Endothelial cell of umbilical vein (primary cell): ENCODE measurements at regions not wholly inside any gene's neighbourhood (a gene's known extent, or its start where the extent isn't known, plus 50 kb on each side); places are given as distances from the start of the nearest gene placed in this dataset.
A peak's percentile ranks its signal among the peaks of the same experiment; 100 is the strongest.

ENCODE experiments used
- BruUV-seq: library from RNA; stranded (reverse); fragments of 400-500 nt; replicated peaks from 2 replicates; lab custom pipeline; 2021; lab: Mats Ljungman, UMichigan
- CTCF ChIA-PET: fragments of 300-600, 350-600 bp; sonication (Branson Sonifier 250); formaldehyde crosslinking; loops from one replicate; lab custom pipeline; 2021; ENCODE audit warnings: antibody characterized with exemption, inconsistent platforms; lab: Charles Lee
- POLR2A ChIA-PET: fragments of 300-600, 350-600 bp; sonication (Branson Sonifier 250); formaldehyde crosslinking; loops from one replicate; lab custom pipeline; 2021; ENCODE audit warnings: antibody characterized with exemption, inconsistent platforms; lab: Charles Lee
- DNase-seq: peaks from one replicate; pipeline ENCODE4 v3.0.0-alpha.2; 2011; ENCODE audit warnings: low read depth, low spot score
- FAIRE-seq: peaks from 2 replicates; lab custom pipeline; 2011; peaks lifted over from hg19 to GRCh38; lab: Jason Lieb, UNC
- H2AFZ ChIP-seq: 2 replicates; pipeline ENCODE4 v1.6.0; 2012; ENCODE audit warnings: low read depth, low read length, control low read depth, inconsistent platforms
- H3K27ac ChIP-seq: 2 replicates; pipeline ENCODE4 v1.5.1; 2011; ENCODE audit warnings: low read depth, mild to moderate bottlenecking, control low read depth, low read length, moderate library complexity; ENCODE audit not compliant: insufficient read depth
- H3K27me3 ChIP-seq, 2 experiments: 2 replicates each; pipeline versions ENCODE4 v1.6.0 to v1.6.1; 2011; ENCODE audit warnings: low read length in 2 of 2, mixed read lengths in 1 of 2; ENCODE audit not compliant: control insufficient read depth in 2 of 2, insufficient read depth in 2 of 2
- H3K36me3 ChIP-seq, 2 experiments: 2 replicates in 1 of 2; 3 replicates in 1 of 2; pipeline ENCODE4 v1.5.1; 2011; ENCODE audit warnings: low read length in 2 of 2, mild to moderate bottlenecking in 1 of 2, moderate library complexity in 1 of 2; ENCODE audit not compliant: control insufficient read depth in 2 of 2, insufficient read depth in 2 of 2; ENCODE audit errors: extremely low read depth in 1 of 2
- H3K4me1 ChIP-seq: 3 replicates; pipeline ENCODE4 v1.5.1; 2011; ENCODE audit warnings: mild to moderate bottlenecking, low read length; ENCODE audit not compliant: control insufficient read depth, insufficient read depth; ENCODE audit errors: extremely low read depth
- H3K4me2 ChIP-seq: 2 replicates; pipeline ENCODE4 v1.6.1; 2011; ENCODE audit warnings: low read length, control low read depth, mixed read lengths; ENCODE audit not compliant: insufficient read depth
- H3K4me3 ChIP-seq, 3 experiments: fragments of 200-600 bp in 1 of 3; sonication (generic), shearing (Covaris generic) in 1 of 3; replicated peaks in 1 of 3; 2 replicates each; pipeline ENCODE4 v1.5.1; 2011 to 2016; ENCODE audit warnings: control low read depth in 3 of 3, low read length in 3 of 3, mild to moderate bottlenecking in 2 of 3, inconsistent platforms in 1 of 3, low read depth in 1 of 3, moderate library complexity in 1 of 3; ENCODE audit not compliant: insufficient read depth in 1 of 3
- H3K79me2 ChIP-seq: 2 replicates; pipeline ENCODE4 v1.6.0; 2012; ENCODE audit warnings: low read length, inconsistent platforms; ENCODE audit not compliant: control insufficient read depth, insufficient read depth
- H3K9ac ChIP-seq: replicated peaks from 2 replicates; pipeline ENCODE3; 2011; ENCODE audit warnings: low read length, control low read depth; ENCODE audit not compliant: insufficient read depth; ENCODE audit errors: extremely low read depth
- H3K9me1 ChIP-seq: replicated peaks from 3 replicates; pipeline ENCODE4 v1.6.0; 2011; ENCODE audit warnings: mild to moderate bottlenecking, low read length; ENCODE audit not compliant: control insufficient read depth, insufficient read depth; ENCODE audit errors: extremely low read depth
- H3K9me3 ChIP-seq: replicated peaks from 2 replicates; pipeline ENCODE4 v1.5.1; 2012; ENCODE audit warnings: low read length, inconsistent platforms; ENCODE audit not compliant: control insufficient read depth, insufficient read depth
- H4K20me1 ChIP-seq: replicated peaks from 2 replicates; pipeline ENCODE3; 2011; ENCODE audit warnings: mild to moderate bottlenecking, low read length; ENCODE audit not compliant: control insufficient read depth, insufficient read depth; ENCODE audit errors: extremely low read depth
- CTCF ChIP-seq, 2 donors: IDR thresholded peaks; 1 replicate in 1 of 2; 2 replicates in 1 of 2; pipeline ENCODE4 v1.5.1; 2011; ENCODE audit warnings: low read length in 2 of 2, mild to moderate bottlenecking in 2 of 2, moderate library complexity in 2 of 2, control low read depth in 1 of 2, inconsistent platforms in 1 of 2, low read depth in 1 of 2; ENCODE audit not compliant: insufficient read depth in 1 of 2; ENCODE audit errors: extremely low read depth in 1 of 2
- EZH2 ChIP-seq: IDR thresholded peaks from 2 replicates; pipeline ENCODE4 v1.6.1; 2012; ENCODE audit warnings: borderline replicate concordance, low read depth, mild to moderate bottlenecking, moderate library complexity, low read length, inconsistent platforms; ENCODE audit not compliant: severe bottlenecking
- FOS ChIP-seq: IDR thresholded peaks from 2 replicates; pipeline ENCODE4 v1.6.1; 2011; ENCODE audit warnings: mild to moderate bottlenecking, low read length, moderate library complexity, borderline replicate concordance; ENCODE audit not compliant: insufficient read depth
- GATA2 ChIP-seq: IDR thresholded peaks from 2 replicates; pipeline ENCODE4 v1.7.0; 2011; ENCODE audit warnings: low read depth, mild to moderate bottlenecking, moderate library complexity, mixed read lengths, low read length; ENCODE audit not compliant: insufficient read length, insufficient read depth
- JUN ChIP-seq: IDR thresholded peaks from 2 replicates; pipeline ENCODE4 v1.6.1; 2011; ENCODE audit warnings: borderline replicate concordance, low read depth; ENCODE audit not compliant: insufficient read length, insufficient read depth
- MYC ChIP-seq: IDR thresholded peaks from one replicate; pipeline ENCODE4 v1.6.1; 2011; ENCODE audit warnings: mild to moderate bottlenecking, low read depth, low read length
- POLR2A ChIP-seq: IDR thresholded peaks from 2 replicates; pipeline ENCODE4 v1.6.1; 2012; ENCODE audit warnings: low read depth, mild to moderate bottlenecking, control low read depth, low read length
- POLR2AphosphoS5 ChIP-seq: IDR thresholded peaks from 2 replicates; pipeline ENCODE4 v1.6.1; 2012; ENCODE audit warnings: low read depth, mild to moderate bottlenecking, control low read depth, low read length, moderate library complexity; ENCODE audit not compliant: insufficient read depth
- dilution Hi-C: fragments of 300-500 bp; cut with MboI; formaldehyde crosslinking; loops from one replicate; pipeline ENCODE4 v1.15.0; 2019; ENCODE audit warnings: low sequenced_read_pairs; ENCODE audit not compliant: extremely low pct_ligation_motif_present
- intact Hi-C: fragments of 100-400 bp; cut with micrococcal nuclease; formaldehyde crosslinking; loops from one replicate; pipeline ENCODE4 v1.10.0; 2022
- TF ChIP-seq, protein P1 (sequence below): IDR thresholded peaks from 2 replicates; pipeline ENCODE4 v1.6.1; 2011; ENCODE audit not compliant: insufficient read depth, insufficient read length

DNA sequence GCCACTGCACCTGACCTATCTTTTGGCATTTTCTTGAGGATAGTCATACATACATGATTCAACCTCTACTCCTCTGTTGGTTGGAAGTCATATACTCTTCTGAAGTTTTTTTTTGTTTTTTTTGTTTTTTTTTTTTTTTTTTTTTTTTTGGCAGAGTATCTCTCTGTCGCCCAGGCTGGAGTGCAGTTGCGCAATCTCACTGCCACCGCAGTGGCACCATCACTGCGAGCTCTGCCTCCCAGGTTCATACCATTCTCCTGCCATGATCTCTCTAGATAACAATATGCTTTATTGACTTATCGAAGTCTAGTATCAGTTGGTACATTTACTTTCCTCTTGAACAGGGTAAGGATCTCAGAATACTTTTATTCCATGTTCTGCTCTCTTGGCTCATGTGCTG lies 224.2 kb upstream of the WSCD1 start:
- DNase-seq, result no peak
- Histone ChIP-seq H3K79me2 (no peaks in the 10 kb centered on the region), H3K9me1 (no peaks in the 10 kb centered on the region), H3K27ac (no peak overlapping the region), H3K9me3 (no peaks in the 10 kb centered on the region), H4K20me1 (no peaks in the 10 kb centered on the region), H3K9ac (no peak overlapping the region), H3K4me3 (no peak overlapping the region), H3K36me3 (no peaks in the 10 kb centered on the region), H3K4me1 (no peaks in the 10 kb centered on the region), H3K4me2 (no peak overlapping the region), H2AFZ (no peak overlapping the region), H3K27me3 (no peaks in the 10 kb centered on the region)
- dilution Hi-C loops, result no loop called here
- no TSS peak for BruUV-seq
- TF ChIP-seq JUN, result no peak
- TF ChIP-seq, protein P1, sequence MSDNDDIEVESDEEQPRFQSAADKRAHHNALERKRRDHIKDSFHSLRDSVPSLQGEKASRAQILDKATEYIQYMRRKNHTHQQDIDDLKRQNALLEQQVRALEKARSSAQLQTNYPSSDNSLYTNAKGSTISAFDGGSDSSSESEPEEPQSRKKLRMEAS, result no peak
- TF ChIP-seq CTCF (IDR thresholded peaks at IDR 0.05; ENCODE audit: extremely low read depth in 1 of 2, insufficient read depth in 1 of 2, low read depth in 1 of 2, low read length in 2 of 2), result no peak
- ChIA-PET POLR2A (no interaction called here), CTCF (no interaction called here)
- FAIRE-seq, result no peak
- intact Hi-C loops, result no loop called here

- Histone ChIP-seq H3K4me3 (no peak overlapping the region), H3K9ac (no peak overlapping the region), H3K4me2 (no peak overlapping the region), H3K27ac (no peak overlapping the region), H3K9me3 (no peaks in the 10 kb centered on the region), H2AFZ (no peak overlapping the region), H3K9me1 (no peaks in the 10 kb centered on the region), H3K36me3 (no peaks in the 10 kb centered on the region), H3K27me3 (no peaks in the 10 kb centered on the region), H3K79me2 (no peaks in the 10 kb centered on the region), H4K20me1 (no peaks in the 10 kb centered on the region), H3K4me1 (peaks cover 3% of the 10 kb centered on the region)
- POLR2A ChIA-PET, result no interaction called here
- CTCF ChIA-PET, result no interaction called here
- FAIRE-seq, result peak; percentile 35
- TF ChIP-seq EZH2 (no peak), MYC (no peak), JUN (no peak), FOS (no peak), POLR2A (no peak), POLR2AphosphoS5 (no peak), CTCF (IDR thresholded peaks at IDR 0.05; ENCODE audit: extremely low read depth in 1 of 2, insufficient read depth in 1 of 2, low read depth in 1 of 2, low read length in 2 of 2) (no peak), GATA2 (no peak)
- TF ChIP-seq, protein P1, result no peak
- dilution Hi-C loops, result no loop called here
- BruUV-seq, result no TSS peak
- DNase-seq, result no peak
- intact Hi-C loops, result no loop called here
Observed at GRCh38 chr17:5854871-5855554, 215.2 kb upstream of the WSCD1 start.
